ENCODE measurements at regions not wholly inside any gene's neighbourhood (a gene's known extent, or its start where the extent isn't known, plus 50 kb on each side); places are given as distances from the start of the nearest gene placed in this dataset.
A peak's percentile ranks its signal among the peaks of the same experiment; 100 is the strongest.

DNA sequence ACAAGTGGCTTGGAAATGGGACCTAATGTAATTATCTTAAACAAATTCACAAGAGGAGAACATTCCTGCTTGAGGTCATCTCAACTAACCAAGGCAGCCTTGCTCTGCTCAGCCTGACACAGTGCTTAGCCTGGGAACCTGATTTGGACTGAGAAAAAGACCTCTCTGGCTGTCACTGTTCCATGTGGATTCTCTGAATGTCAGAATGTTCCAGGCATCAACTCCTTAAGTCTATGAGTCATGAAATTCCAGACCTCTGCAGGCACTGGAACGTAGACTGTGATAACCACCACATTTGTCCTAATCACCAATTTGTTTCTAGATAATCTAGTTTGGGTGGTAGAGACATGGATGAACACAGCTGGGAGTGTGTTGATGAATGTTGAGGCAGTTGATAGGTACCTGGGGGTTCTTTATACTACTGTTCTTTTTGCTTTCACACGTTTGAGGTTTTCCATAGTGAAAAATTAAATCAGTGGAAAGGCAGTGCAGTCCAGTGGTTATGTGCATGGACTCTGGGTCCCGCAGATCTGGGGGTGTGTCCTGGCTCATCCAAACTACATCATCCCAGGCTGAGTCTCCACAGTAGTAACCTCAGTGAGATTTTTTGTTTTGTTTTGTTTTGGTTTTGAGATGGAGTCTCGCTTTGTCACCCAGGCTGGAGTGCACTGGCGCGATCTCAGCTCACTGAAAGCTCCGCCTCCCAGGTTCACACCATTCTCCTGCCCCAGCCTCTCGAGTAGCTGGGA lies 269.6 kb downstream of the MN1 start:
- H3K4me3 Mint-ChIP-seq = no peak overlapping the region
- H3K36me3 Mint-ChIP-seq (ENCODE audit: insufficient read depth in 2 of 2) = no peaks in the 10 kb centered on the region
- DNase-seq (no peak), ATAC-seq (replicated peaks in 1 of 2) (no peak)
- no peaks in the 10 kb centered on the region for H3K9me3 Mint-ChIP-seq
- H3K27ac Mint-ChIP-seq = no peak overlapping the region
- H3K27me3 Mint-ChIP-seq (ENCODE audit: low read depth) = no peaks in the 10 kb centered on the region
- H3K4me1 Mint-ChIP-seq (ENCODE audit: low read depth) = no peaks in the 10 kb centered on the region

DNA sequence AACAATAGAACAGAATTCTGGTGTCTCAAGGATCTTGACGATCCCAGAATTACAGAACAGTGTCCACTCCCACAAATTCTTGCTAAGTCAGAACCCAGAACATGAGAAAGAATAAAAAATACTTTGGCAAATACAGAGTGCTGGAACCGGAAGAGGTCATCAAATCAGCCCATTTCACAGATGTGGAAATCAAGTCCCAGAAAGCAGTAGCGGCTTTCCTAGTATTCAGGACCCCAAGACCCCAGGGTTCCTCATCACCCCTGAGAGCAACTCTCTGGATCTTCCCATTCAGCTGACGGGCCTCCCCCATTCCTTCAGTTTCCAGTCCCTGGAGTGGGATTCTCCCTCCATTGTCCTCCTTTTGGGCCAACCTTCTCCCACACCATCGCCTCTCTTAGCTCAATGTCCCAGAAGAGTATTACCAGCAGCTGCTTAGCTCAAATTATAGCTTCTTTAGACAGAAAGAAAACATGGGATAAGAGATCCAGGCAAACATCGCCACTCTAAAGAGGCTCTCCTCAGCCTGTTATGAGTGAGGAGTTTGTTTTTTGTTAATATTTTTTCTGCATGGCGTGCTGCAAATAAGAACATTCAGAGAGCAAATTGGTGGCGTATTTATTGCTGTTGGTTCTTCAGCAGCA lies 268.3 kb downstream of the MN1 start:
- no peaks in the 10 kb centered on the region for H3K36me3 Mint-ChIP-seq (ENCODE audit: insufficient read depth in 2 of 2)
- no peak overlapping the region for H3K4me3 Mint-ChIP-seq
- H3K9me3 Mint-ChIP-seq = no peaks in the 10 kb centered on the region
- ATAC-seq (replicated peaks in 1 of 2) (no peak), DNase-seq (no peak)
- no peaks in the 10 kb centered on the region for H3K27me3 Mint-ChIP-seq (ENCODE audit: low read depth)
- no peaks in the 10 kb centered on the region for H3K4me1 Mint-ChIP-seq (ENCODE audit: low read depth)
- no peak overlapping the region for H3K27ac Mint-ChIP-seq

DNA sequence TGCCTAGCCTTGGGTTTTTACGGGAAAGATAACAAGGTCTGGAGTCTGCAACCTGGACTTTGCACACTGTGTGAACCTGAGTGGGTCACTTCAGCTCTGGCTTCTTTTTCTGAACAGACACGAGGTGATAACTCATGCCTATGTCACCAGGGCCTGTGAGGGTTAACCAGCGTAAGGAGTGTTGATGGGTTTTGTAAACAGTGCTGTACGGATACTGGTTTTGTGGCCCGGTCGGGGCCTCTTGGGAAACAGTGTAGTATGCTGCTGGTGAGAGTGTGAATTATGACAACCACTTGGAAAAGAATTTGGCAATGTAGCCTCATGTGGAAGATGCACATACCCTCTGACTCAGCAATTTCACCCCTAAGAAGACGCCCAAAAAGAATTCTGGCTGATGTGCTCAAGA lies 266.8 kb downstream of the MN1 start:
- Mint-ChIP-seq H3K4me3 (no peak overlapping the region), H3K9me3 (no peaks in the 10 kb centered on the region), H3K36me3 (ENCODE audit: insufficient read depth in 2 of 2) (no peaks in the 10 kb centered on the region), H3K27me3 (ENCODE audit: low read depth) (no peaks in the 10 kb centered on the region), H3K4me1 (ENCODE audit: low read depth) (no peaks in the 10 kb centered on the region), H3K27ac (no peak overlapping the region)
- ATAC-seq (replicated peaks in 1 of 2) = no peak
- no peak for DNase-seq

DNA sequence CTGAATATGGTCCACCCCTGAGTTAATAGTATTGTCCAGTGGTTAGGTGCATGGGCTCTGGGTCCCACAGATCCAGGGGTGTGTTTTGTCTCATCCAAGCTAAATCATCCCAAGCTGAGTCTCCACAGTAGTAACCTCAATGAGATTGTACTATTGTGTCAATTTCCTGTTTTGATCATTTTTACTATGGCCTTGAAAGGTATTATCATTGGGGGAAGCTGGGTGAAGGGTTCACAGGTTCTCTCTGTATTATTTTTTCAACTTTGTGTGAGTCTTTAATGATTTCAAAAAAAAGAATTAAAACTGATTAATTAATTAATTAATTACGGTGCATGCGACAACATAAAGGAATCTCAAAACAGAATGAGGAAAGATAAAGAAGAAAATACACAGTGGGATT lies 266.1 kb downstream of the MN1 start:
- no peak for DNase-seq
- no peak for ATAC-seq (replicated peaks in 1 of 2)
- H3K36me3 Mint-ChIP-seq (ENCODE audit: insufficient read depth in 2 of 2) = no peaks in the 10 kb centered on the region
- no peak overlapping the region for H3K27ac Mint-ChIP-seq
- no peaks in the 10 kb centered on the region for H3K27me3 Mint-ChIP-seq (ENCODE audit: low read depth)
- no peaks in the 10 kb centered on the region for H3K4me1 Mint-ChIP-seq (ENCODE audit: low read depth)
- no peaks in the 10 kb centered on the region for H3K9me3 Mint-ChIP-seq
- H3K4me3 Mint-ChIP-seq = no peak overlapping the region

DNA sequence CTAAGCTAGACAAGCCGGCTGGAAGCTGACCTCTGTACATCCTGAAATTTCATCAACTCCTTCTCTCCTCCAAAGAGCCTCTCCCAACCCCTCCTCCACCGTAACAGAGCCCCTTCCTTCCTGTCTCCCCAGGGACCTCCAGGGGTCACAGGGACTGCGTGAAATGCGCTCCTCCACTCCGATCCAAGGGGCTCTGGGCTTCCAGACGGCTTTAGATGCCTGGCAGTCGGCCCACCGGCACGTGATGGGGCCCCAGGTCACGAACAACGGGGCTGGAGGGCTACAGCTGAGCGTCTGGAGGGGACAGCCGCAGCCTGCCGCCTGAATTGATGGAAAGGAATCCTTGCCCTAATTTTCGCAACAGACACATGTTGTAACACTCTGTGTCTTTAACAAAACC lies 264.1 kb downstream of the MN1 start:
- H3K36me3 Mint-ChIP-seq (ENCODE audit: insufficient read depth in 2 of 2) = no peaks in the 10 kb centered on the region
- DNase-seq (no peak), ATAC-seq (replicated peaks in 1 of 2) (no peak)
- H3K27ac Mint-ChIP-seq = no peak overlapping the region
- no peaks in the 10 kb centered on the region for H3K9me3 Mint-ChIP-seq
- no peaks in the 10 kb centered on the region for H3K27me3 Mint-ChIP-seq (ENCODE audit: low read depth)
- no peak overlapping the region for H3K4me3 Mint-ChIP-seq
- H3K4me1 Mint-ChIP-seq (ENCODE audit: low read depth) = no peaks in the 10 kb centered on the region

DNA sequence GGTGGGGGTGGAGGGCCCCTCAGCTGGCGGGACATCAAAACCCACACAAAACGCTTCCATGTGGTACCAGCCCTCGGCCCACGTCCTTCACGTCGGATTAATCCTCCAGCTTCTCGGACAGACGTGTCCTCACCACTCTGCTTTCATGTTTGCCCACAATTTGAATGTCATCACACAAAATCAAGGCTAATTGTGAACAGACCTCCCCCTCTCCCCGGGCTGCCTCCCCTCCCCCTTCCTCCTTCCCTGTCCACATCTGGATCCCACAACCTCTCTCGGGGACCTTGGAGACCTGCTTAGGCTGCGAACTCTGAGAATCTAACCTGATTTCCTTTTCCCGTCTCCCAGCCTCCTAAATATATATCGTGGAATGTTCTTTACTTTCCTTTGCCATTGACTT lies 262.9 kb downstream of the MN1 start:
- Mint-ChIP-seq H3K27ac (no peak overlapping the region), H3K36me3 (ENCODE audit: insufficient read depth in 2 of 2) (no peaks in the 10 kb centered on the region), H3K4me1 (ENCODE audit: low read depth) (no peaks in the 10 kb centered on the region), H3K4me3 (no peak overlapping the region), H3K27me3 (ENCODE audit: low read depth) (no peaks in the 10 kb centered on the region), H3K9me3 (no peaks in the 10 kb centered on the region)
- DNase-seq (no peak), ATAC-seq (replicated peaks in 1 of 2) (no peak)

DNA sequence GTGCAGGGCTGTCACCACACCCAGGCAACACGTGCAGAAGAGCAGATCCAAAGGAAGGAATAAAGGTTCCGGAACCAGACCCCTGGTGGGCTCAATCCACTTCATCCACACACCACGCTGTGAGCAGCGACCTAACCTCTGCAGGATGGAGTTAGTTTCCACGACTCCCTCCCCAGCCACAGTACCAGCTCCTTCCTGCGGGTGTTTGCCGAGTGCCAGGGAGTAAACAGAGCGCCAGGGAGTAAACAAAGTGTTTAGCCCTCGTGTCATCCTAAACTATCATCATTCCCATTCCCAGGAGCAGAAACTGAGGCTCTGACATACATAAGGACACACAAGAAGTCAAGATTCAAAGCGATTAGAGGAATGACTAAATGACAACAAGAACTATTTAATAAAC lies 261.3 kb downstream of the MN1 start:
- DNase-seq (no peak), ATAC-seq (replicated peaks in 1 of 2) (no peak)
- H3K36me3 Mint-ChIP-seq (ENCODE audit: insufficient read depth in 2 of 2) = no peaks in the 10 kb centered on the region
- no peak overlapping the region for H3K27ac Mint-ChIP-seq
- no peaks in the 10 kb centered on the region for H3K9me3 Mint-ChIP-seq
- H3K4me3 Mint-ChIP-seq = no peak overlapping the region
- H3K4me1 Mint-ChIP-seq (ENCODE audit: low read depth) = no peaks in the 10 kb centered on the region
- H3K27me3 Mint-ChIP-seq (ENCODE audit: low read depth) = peaks cover under 1% of the 10 kb centered on the region

DNA sequence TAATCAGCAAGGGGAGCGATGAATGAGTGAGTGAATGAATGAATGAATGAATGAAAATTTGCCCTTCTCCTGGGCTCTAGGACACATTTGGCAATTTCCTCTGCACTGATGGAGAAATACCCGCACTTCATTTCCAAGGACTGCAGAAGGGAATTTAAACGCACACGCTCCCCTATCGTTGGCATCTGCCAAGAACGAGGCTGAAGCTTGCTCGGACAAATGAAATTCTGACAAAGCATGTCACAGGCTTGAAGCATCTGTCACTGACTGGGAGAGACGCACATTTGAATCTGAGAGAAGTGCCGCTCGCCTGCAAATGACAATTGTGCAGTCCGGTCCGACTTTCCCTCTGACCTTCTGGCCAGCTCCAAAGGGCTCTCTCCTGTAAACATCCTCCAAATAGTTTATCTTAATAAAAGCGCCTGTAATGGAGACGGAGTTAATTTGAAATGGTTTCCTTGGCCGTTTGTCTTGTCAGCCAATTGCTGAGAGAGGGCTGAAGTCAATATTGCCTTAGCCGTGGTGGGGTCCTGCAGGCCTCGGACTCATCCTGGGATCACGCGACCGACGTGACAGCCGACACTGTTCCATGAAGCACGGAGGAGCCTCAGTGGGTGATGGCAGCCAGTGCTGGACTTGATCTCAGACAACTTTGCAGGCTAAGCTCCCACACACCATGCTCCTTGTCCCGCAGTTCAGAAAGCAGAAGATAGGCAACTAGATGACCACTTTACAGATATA lies 260.7 kb downstream of the MN1 start:
- Mint-ChIP-seq H3K36me3 (ENCODE audit: insufficient read depth in 2 of 2) (no peaks in the 10 kb centered on the region), H3K27ac (no peak overlapping the region), H3K9me3 (no peaks in the 10 kb centered on the region), H3K4me1 (ENCODE audit: low read depth) (no peaks in the 10 kb centered on the region), H3K4me3 (no peak overlapping the region), H3K27me3 (ENCODE audit: low read depth) (peaks cover 5% of the 10 kb centered on the region)
- DNase-seq (no peak), ATAC-seq (replicated peaks in 1 of 2) (no peak)

DNA sequence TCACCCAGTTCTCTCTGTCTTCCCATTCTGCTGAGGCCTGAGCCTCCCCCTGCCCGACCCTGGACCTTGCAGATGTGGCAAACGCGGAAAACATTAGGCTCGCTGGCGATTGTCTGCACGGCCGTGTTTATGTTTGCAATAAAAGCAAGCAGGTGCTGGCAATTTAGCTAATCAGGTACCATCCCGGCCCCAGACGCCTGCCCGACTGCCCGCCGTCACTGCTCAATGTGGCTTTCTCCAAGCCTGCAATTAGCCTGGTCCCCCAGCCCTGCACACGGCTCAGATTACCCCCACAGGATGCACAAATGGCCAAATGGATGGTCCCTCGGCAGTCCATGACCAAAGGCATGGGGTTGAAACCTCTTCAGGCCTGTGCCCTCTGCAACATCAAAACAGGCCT lies 259.7 kb downstream of the MN1 start:
- ATAC-seq (replicated peaks in 1 of 2) = no peak
- no peaks in the 10 kb centered on the region for H3K36me3 Mint-ChIP-seq (ENCODE audit: insufficient read depth in 2 of 2)
- H3K4me1 Mint-ChIP-seq (ENCODE audit: low read depth) = no peaks in the 10 kb centered on the region
- H3K27me3 Mint-ChIP-seq (ENCODE audit: low read depth) = peaks cover 5% of the 10 kb centered on the region
- no peak for DNase-seq
- H3K9me3 Mint-ChIP-seq = no peaks in the 10 kb centered on the region
- H3K27ac Mint-ChIP-seq = no peak overlapping the region
- H3K4me3 Mint-ChIP-seq = no peak overlapping the region

DNA sequence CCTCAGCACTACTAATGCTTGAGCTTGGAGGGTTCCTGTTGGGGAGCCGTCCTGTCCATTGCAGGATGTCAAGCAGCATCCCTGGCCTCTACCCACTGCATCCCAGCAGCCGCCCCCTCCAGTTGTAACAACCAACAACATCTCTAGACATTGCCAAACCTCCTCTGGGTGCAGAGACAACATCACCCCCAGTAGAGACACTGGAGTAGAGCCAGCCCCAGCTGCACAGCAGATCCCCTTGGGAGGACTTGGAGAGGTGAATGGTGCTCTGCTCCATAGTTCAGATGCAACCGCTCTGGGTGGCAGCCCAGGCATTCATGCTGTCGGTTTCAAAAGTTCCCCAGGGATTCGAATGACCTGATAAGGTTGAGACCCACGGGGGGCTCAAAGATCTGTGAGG lies 259.0 kb downstream of the MN1 start:
- no peaks in the 10 kb centered on the region for H3K36me3 Mint-ChIP-seq (ENCODE audit: insufficient read depth in 2 of 2)
- H3K27me3 Mint-ChIP-seq (ENCODE audit: low read depth) = peaks cover 5% of the 10 kb centered on the region
- no peaks in the 10 kb centered on the region for H3K4me1 Mint-ChIP-seq (ENCODE audit: low read depth)
- no peak overlapping the region for H3K4me3 Mint-ChIP-seq
- DNase-seq (no peak), ATAC-seq (replicated peaks in 1 of 2) (no peak)
- H3K27ac Mint-ChIP-seq = no peak overlapping the region
- no peaks in the 10 kb centered on the region for H3K9me3 Mint-ChIP-seq

DNA sequence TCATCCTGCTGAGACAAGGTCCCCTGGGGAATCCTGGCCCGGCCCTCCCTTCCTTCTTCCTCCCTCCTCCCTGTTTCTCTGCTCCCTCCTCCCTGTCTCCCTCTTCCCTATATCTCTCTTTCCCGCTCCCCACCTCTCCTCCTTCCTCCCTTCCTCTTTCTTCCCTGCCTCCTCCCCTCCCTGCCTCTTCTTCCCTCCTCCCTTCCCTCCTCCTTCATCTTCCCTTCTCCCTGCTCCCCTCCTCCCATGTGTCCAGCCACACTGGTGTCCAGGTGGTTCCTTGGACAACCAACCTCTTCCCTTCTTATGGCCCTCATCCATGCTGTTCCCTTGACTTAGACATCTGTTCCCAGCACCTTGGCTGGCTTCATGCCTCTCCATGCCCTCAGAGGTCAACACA lies 258.1 kb downstream of the MN1 start:
- no peak overlapping the region for H3K4me3 Mint-ChIP-seq
- H3K27ac Mint-ChIP-seq = peak overlapping the region; percentile 64
- DNase-seq = no peak
- H3K36me3 Mint-ChIP-seq (ENCODE audit: insufficient read depth in 2 of 2) = no peaks in the 10 kb centered on the region
- no peak for ATAC-seq (replicated peaks in 1 of 2)
- no peaks in the 10 kb centered on the region for H3K9me3 Mint-ChIP-seq
- H3K27me3 Mint-ChIP-seq (ENCODE audit: low read depth) = peaks cover 5% of the 10 kb centered on the region
- H3K4me1 Mint-ChIP-seq (ENCODE audit: low read depth) = no peaks in the 10 kb centered on the region

DNA sequence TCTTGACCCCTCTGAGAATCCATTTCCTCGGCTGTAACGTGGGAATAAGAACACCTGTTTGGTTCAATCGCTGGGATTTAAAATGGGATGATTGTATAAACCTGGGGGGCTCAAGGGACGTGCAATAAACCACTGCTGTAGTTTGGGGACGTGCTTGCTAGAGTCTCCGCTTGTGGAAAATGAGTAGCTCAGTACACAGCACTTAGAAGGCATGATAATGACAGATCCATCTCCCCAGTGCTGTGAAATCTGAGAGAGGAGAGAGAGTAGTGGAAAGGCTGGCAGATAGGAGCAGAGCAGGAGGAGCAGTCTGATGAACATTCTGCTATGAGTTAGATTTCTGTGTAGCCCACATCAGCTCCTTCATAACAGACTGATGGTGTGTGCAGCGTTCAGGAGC lies 256.5 kb downstream of the MN1 start:
- no peak overlapping the region for H3K27ac Mint-ChIP-seq
- peaks cover 5% of the 10 kb centered on the region for H3K27me3 Mint-ChIP-seq (ENCODE audit: low read depth)
- H3K4me1 Mint-ChIP-seq (ENCODE audit: low read depth) = no peaks in the 10 kb centered on the region
- H3K9me3 Mint-ChIP-seq = no peaks in the 10 kb centered on the region
- DNase-seq (no peak), ATAC-seq (replicated peaks in 1 of 2) (no peak)
- no peak overlapping the region for H3K4me3 Mint-ChIP-seq
- no peaks in the 10 kb centered on the region for H3K36me3 Mint-ChIP-seq (ENCODE audit: insufficient read depth in 2 of 2)

DNA sequence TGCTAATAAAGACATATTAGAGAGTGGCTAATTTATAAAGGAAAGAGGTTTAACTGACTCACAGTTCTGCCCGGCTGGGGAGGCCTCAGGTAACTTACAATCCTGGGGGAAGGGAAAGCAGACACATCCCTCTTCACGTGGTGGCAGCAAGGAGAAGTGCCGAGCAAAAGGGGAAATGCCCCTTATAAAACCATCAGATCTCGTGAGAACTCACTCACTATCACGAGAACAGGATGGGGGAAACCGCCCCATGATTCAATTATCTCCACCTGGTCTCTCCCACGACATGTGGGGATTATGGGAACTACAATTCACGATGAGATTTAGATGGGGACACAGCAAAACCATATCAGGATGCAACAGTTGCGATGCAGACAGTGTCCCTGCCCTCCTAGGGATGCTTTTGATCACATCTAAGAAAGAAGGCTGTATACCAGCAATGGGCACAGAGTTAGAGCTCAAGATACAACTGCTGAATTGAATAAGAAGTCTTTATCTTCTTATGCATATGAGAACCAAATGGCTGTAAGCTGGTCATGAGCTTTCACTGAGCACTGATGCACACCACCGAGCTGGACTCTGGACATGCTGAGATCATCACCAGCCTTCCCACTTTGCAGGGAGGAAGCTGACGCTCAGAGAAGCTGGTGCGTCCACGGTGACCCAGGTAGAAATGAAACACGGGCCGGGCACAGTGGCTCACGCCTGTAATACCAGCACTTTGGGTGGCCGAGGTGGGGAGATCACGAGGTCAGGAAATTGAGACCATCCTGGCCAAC lies 255.2 kb downstream of the MN1 start:
- no peaks in the 10 kb centered on the region for H3K4me1 Mint-ChIP-seq (ENCODE audit: low read depth)
- no peak overlapping the region for H3K4me3 Mint-ChIP-seq
- ATAC-seq (replicated peaks in 1 of 2) (no peak), DNase-seq (no peak)
- H3K27me3 Mint-ChIP-seq (ENCODE audit: low read depth) = peaks cover 5% of the 10 kb centered on the region
- H3K36me3 Mint-ChIP-seq (ENCODE audit: insufficient read depth in 2 of 2) = no peaks in the 10 kb centered on the region
- no peak overlapping the region for H3K27ac Mint-ChIP-seq
- H3K9me3 Mint-ChIP-seq = no peaks in the 10 kb centered on the region
